ENCODE measurements at regions not wholly inside any gene's neighbourhood (a gene's known extent, or its start where the extent isn't known, plus 50 kb on each side); places are given as distances from the start of the nearest gene placed in this dataset.

DNA sequence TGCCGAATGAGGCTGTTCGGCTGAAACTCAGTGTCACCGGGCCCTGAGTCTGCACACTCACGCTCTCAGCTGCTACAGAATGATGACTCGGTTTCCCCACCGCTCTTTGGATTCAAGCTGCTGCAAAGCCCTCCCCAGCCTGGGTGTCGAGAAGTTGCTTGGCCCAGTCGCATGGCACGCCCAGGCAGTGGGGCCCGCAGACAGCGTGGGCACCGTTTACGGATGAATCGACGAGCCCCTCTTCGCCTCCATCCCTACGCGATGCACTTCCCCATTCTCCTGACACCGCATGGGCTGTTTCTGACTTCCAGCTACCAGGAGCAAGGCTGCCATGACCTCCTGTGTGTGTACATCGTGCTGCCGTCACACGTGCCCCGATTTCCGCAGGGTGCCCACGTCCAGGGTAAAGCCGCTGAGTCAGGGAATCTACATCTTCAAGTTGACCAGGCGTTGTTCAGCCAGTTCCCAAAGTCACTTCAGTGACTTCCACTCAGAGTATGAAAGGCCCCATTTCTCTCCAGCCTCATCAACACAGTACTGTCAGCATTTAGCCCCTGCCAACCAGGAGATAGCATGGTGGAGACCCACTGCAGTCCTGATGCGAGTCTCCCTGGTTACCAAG lies 60.3 kb upstream of the GPC1 start:
- TF ChIP-seq, protein P1, sequence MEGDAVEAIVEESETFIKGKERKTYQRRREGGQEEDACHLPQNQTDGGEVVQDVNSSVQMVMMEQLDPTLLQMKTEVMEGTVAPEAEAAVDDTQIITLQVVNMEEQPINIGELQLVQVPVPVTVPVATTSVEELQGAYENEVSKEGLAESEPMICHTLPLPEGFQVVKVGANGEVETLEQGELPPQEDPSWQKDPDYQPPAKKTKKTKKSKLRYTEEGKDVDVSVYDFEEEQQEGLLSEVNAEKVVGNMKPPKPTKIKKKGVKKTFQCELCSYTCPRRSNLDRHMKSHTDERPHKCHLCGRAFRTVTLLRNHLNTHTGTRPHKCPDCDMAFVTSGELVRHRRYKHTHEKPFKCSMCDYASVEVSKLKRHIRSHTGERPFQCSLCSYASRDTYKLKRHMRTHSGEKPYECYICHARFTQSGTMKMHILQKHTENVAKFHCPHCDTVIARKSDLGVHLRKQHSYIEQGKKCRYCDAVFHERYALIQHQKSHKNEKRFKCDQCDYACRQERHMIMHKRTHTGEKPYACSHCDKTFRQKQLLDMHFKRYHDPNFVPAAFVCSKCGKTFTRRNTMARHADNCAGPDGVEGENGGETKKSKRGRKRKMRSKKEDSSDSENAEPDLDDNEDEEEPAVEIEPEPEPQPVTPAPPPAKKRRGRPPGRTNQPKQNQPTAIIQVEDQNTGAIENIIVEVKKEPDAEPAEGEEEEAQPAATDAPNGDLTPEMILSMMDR (IDR thresholded peaks at IDR 0.05): no peak
- no peak for TF ChIP-seq POLR2A (IDR thresholded peaks at IDR 0.05)

Data from heart left ventricle (tissue), 13 donors.